GM23338 (cell line): ENCODE measurements at regions not wholly inside any gene's neighbourhood (a gene's known extent, or its start where the extent isn't known, plus 50 kb on each side); places are given as distances from the start of the nearest gene placed in this dataset.

Experiments used
- ATAC-seq: fragments of 200-7000 bp; cut with Tn5 transposase; 3 replicates; pipeline ENCODE4 v1.9.1; 2020
- DNase-seq: peaks from one replicate; pipeline ENCODE4 v3.0.0-alpha.2; 2015; ENCODE audit warnings: low spot score
- H2AFZ ChIP-seq: fragments of 200-600 bp; sonication (generic); 2 replicates; pipeline ENCODE4 v1.8.0; 2016; ENCODE audit warnings: antibody characterized with exemption, mild to moderate bottlenecking, moderate library complexity
- H3F3A ChIP-seq: fragments of 200-600 bp; sonication (generic); replicated peaks from 2 replicates; pipeline ENCODE4 v1.8.0; 2017; ENCODE audit warnings: antibody characterized with exemption, mixed run types, low read depth
- H3K27ac ChIP-seq: fragments of 200-600 bp; sonication (generic); 2 replicates; pipeline ENCODE4 v1.6.1; 2016; ENCODE audit warnings: low read depth
- H3K27me3 ChIP-seq: fragments of 200-600 bp; sonication (generic); 2 replicates; pipeline ENCODE4 v1.8.0; 2016; ENCODE audit warnings: mild to moderate bottlenecking, mixed run types, moderate library complexity; ENCODE audit not compliant: insufficient read depth
- H3K36me3 ChIP-seq: fragments of 200-600 bp; sonication (generic); 2 replicates; pipeline ENCODE4 v1.8.0; 2016; ENCODE audit warnings: mild to moderate bottlenecking; ENCODE audit not compliant: insufficient read depth
- H3K4me1 ChIP-seq: fragments of 200-600 bp; sonication (generic); 2 replicates; pipeline ENCODE4 v1.8.0; 2016; ENCODE audit warnings: mild to moderate bottlenecking, moderate library complexity; ENCODE audit not compliant: insufficient read depth
- H3K4me2 ChIP-seq: fragments of 200-600 bp; sonication (generic); 2 replicates; pipeline ENCODE4 v1.7.1; 2017; ENCODE audit warnings: mixed run types
- H3K4me3 ChIP-seq: fragments of 200-600 bp; sonication (generic); 2 replicates; pipeline ENCODE4 v1.6.1; 2016; ENCODE audit warnings: mixed run types
- H3K79me2 ChIP-seq: fragments of 200-600 bp; sonication (generic); replicated peaks from 2 replicates; pipeline ENCODE4 v1.8.0; 2017; ENCODE audit warnings: mild to moderate bottlenecking; ENCODE audit not compliant: insufficient read depth
- H3K9me2 ChIP-seq: fragments of 200-600 bp; sonication (generic); 2 replicates; pipeline ENCODE4 v1.8.0; 2017; ENCODE audit not compliant: insufficient read depth
- H4K20me1 ChIP-seq: fragments of 200-600 bp; sonication (generic); replicated peaks from 2 replicates; pipeline ENCODE4 v1.8.0; 2017; ENCODE audit warnings: mild to moderate bottlenecking; ENCODE audit not compliant: insufficient read depth
- H3K27ac Mint-ChIP-seq: 2 replicates; pipeline ENCODE4 v1.8.0; 2020; ENCODE audit warnings: inconsistent platforms, mild to moderate bottlenecking, moderate library complexity, mixed read lengths
- H3K27me3 Mint-ChIP-seq: 3 replicates; pipeline ENCODE4 v1.8.0; 2022; ENCODE audit warnings: low read depth, mild to moderate bottlenecking, moderate library complexity, mixed read lengths, inconsistent platforms; ENCODE audit not compliant: insufficient read depth, poor library complexity
- H3K36me3 Mint-ChIP-seq: 3 replicates; pipeline ENCODE4 v1.8.0; 2021; ENCODE audit warnings: low read depth, mild to moderate bottlenecking, inconsistent platforms, moderate library complexity, mixed read lengths
- H3K4me1 Mint-ChIP-seq: 3 replicates; pipeline ENCODE4 v1.8.0; 2020; ENCODE audit warnings: mild to moderate bottlenecking, inconsistent platforms, mixed read lengths
- H3K4me3 Mint-ChIP-seq: 3 replicates; pipeline ENCODE4 v1.8.0; 2021; ENCODE audit warnings: moderate library complexity, mild to moderate bottlenecking, inconsistent platforms, mixed read lengths
- H3K9me3 Mint-ChIP-seq: 3 replicates; pipeline ENCODE4 v1.8.0; 2020; ENCODE audit warnings: moderate library complexity, mild to moderate bottlenecking, inconsistent platforms, mixed read lengths
- CREB1 ChIP-seq: fragments of 250-450 bp; sonication (Bioruptor Pico); IDR thresholded peaks from 2 replicates; pipeline ENCODE4 v1.5.0; 2020; ENCODE audit warnings: low read depth, mild to moderate bottlenecking, moderate library complexity
- CTCF ChIP-seq, 2 experiments: fragments of 200-600 bp in 1 of 2; sonication (generic) in 1 of 2; conservative IDR thresholded peaks; 2 replicates each; pipeline versions ENCODE4 v1.5.1 to v1.6.1; 2016 to 2017; ENCODE audit warnings: antibody characterized with exemption in 2 of 2, low read depth in 2 of 2, mild to moderate bottlenecking in 2 of 2, moderate library complexity in 1 of 2
- ETS1 ChIP-seq: IDR thresholded peaks from 2 replicates; pipeline ENCODE4 v1.6.1; 2016; ENCODE audit warnings: antibody characterized with exemption
- EZH2 ChIP-seq: fragments of 200-600 bp; sonication (generic); IDR thresholded peaks from one replicate; pipeline ENCODE4 v1.8.0; 2017; ENCODE audit warnings: antibody characterized with exemption, mild to moderate bottlenecking, low read depth; ENCODE audit not compliant: unreplicated experiment
- EZH2phosphoT487 ChIP-seq: fragments of 200-600 bp; sonication (generic); IDR thresholded peaks from one replicate; pipeline ENCODE4 v1.8.1; 2018; ENCODE audit warnings: antibody characterized with exemption; ENCODE audit not compliant: unreplicated experiment
- JUNB ChIP-seq: IDR thresholded peaks from one replicate; pipeline ENCODE4 v1.6.1; 2016; ENCODE audit warnings: antibody characterized with exemption; ENCODE audit not compliant: unreplicated experiment
- NANOG ChIP-seq: IDR thresholded peaks from 2 replicates; pipeline ENCODE4 v1.6.1; 2016; ENCODE audit warnings: antibody characterized with exemption, borderline replicate concordance
- POLR2AphosphoS5 ChIP-seq: IDR thresholded peaks from 2 replicates; pipeline ENCODE4 v1.6.1; 2016; ENCODE audit warnings: antibody characterized with exemption, low read depth
- REST ChIP-seq: IDR thresholded peaks from one replicate; pipeline ENCODE4 v1.6.1; 2018; ENCODE audit warnings: antibody characterized with exemption; ENCODE audit not compliant: unreplicated experiment
- STAT1 ChIP-seq: IDR thresholded peaks from one replicate; pipeline ENCODE4 v1.6.1; 2016; ENCODE audit warnings: antibody characterized with exemption; ENCODE audit not compliant: unreplicated experiment
- ZNF114 ChIP-seq: fragments of 250-450 bp; sonication (Bioruptor Pico); IDR thresholded peaks from 2 replicates; pipeline ENCODE4 v1.5.0; 2020; ENCODE audit warnings: mild to moderate bottlenecking, moderate library complexity
- ZNF331 ChIP-seq: fragments of 250-450 bp; sonication (Bioruptor Pico); IDR thresholded peaks from 2 replicates; pipeline ENCODE4 v1.5.0; 2020; ENCODE audit warnings: low read depth, mild to moderate bottlenecking, moderate library complexity
- ZNF462 ChIP-seq: fragments of 250-450 bp; sonication (Bioruptor Pico); IDR thresholded peaks from 2 replicates; pipeline ENCODE4 v1.5.0; 2020; ENCODE audit warnings: mild to moderate bottlenecking, moderate library complexity

GRCh38 chr13:102530751-102531150 lies 66.0 kb upstream of the TPP2 start:
- Histone ChIP-seq H3K79me2 (no peaks in the 10 kb centered on the region), H3K27ac (no peak overlapping the region), H3K27me3 (no peaks in the 10 kb centered on the region), H4K20me1 (no peaks in the 10 kb centered on the region), H2AFZ (no peak overlapping the region), H3K4me3 (no peak overlapping the region), H3F3A (no peaks in the 10 kb centered on the region), H3K9me2 (peaks cover 4% of the 10 kb centered on the region; the same call in 1 of the 2 replicates), H3K36me3 (no peaks in the 10 kb centered on the region), H3K4me1 (no peaks in the 10 kb centered on the region), H3K4me2 (no peak overlapping the region)
- H3K9me3 Mint-ChIP-seq = 0 out of 3 replicates have a peak, but pooled peaks cover 3% of the 10 kb centered on the region
- no peak overlapping the region for H3K4me3 Mint-ChIP-seq
- H3K4me1 Mint-ChIP-seq = peaks cover 12% of the 10 kb centered on the region
- TF ChIP-seq EZH2 (no peak), ZNF331 (no peak), REST (no peak), ZNF462 (no peak), ZNF114 (no peak), CTCF (conservative IDR thresholded peaks at IDR 0.05; ENCODE audit: low read depth in 2 of 2) (no peak), POLR2AphosphoS5 (no peak), STAT1 (no peak), EZH2phosphoT487 (no peak), JUNB (no peak), NANOG (no peak), CREB1 (CRISPR knock-in tag) (no peak), ETS1 (no peak)
- H3K27ac Mint-ChIP-seq = no peak overlapping the region
- no peaks in the 10 kb centered on the region for H3K36me3 Mint-ChIP-seq
- H3K27me3 Mint-ChIP-seq = no peaks in the 10 kb centered on the region
- DNase-seq (no peak), ATAC-seq (no peak)
